ENCODE measurements at regions not wholly inside any gene's neighbourhood (a gene's known extent, or its start where the extent isn't known, plus 50 kb on each side); places are given as distances from the start of the nearest gene placed in this dataset.

- H3K27ac ChIP-seq = no peak overlapping the region
- TF ChIP-seq CTCF (conservative IDR thresholded peaks at IDR 0.05) (no peak), ZFX (IDR thresholded peaks at IDR 0.05) (no peak)
These were observed 188.4 kb downstream of the SLC7A11 start for GRCh38 chr4:138053641-138054301.

DNA sequence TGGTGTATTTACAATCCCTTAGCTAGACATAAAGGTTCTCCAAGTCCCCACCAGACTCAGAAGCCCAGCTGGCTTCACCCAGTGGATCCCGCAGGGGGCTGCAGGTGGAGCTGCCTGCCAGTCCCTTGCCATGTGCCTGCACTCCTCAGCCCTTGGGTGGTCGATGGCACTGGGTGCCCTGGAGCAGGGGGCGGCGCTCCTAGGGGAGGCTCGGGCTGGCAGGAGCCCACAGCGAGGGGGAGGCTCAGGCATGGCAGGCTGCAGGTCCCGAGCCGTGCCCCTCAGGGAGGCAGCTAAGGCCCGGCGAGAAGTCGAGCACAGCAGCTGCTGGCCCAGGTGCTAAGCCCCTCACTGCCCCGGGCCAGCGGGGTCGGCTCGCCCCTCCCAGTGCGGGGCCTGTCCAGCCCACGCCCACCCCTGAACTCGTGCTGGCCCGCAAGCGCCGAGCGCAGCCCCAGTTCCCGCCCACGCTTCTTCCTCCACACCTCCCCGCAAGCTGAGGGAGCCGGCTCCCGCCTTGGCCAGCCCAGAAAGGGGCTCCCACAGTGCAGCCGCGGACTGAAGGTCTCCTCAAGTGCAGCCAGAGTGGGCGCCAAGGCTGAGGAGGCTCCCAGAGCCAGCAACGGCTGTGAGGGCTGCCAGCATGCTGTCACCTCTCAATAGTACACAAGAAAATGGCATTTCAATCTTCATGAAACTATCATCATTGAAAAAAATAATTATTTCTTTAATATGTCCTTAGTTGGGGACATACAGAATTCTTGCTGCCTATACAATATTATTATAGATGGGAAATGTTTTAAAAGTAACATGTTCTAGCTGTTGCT is 189.1 kb downstream of the SLC7A11 start:
- H3K27ac ChIP-seq = no peak overlapping the region
- TF ChIP-seq CTCF (conservative IDR thresholded peaks at IDR 0.05) (no peak), ZFX (IDR thresholded peaks at IDR 0.05) (no peak)

DNA sequence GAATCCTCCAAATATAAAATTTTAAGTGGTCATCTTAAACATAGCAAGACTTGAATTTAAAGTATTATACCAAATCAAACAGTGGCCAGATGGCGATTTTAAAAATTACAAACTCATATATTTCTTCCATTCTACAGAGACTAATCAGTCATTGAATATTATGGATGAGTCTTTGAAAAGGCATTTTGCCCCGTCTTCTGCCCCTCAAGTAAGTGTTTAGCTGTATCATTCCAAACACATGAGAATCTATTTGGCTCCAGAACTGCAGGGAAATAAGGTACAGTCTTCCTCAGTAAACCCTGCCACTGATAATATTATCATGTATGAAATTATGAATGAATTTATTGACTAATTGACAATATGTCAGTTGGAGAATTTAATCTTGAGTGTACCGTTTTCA is 191.0 kb downstream of the SLC7A11 start:
- no peak for TF ChIP-seq CTCF (conservative IDR thresholded peaks at IDR 0.05)
- TF ChIP-seq ZFX (IDR thresholded peaks at IDR 0.05) = no peak
- no peak overlapping the region for H3K27ac ChIP-seq

GRCh38 chr4:138050601-138051000 is 191.5 kb downstream of the SLC7A11 start:
- TF ChIP-seq ZFX (IDR thresholded peaks at IDR 0.05) (no peak), CTCF (conservative IDR thresholded peaks at IDR 0.05) (no peak)
- no peak overlapping the region for H3K27ac ChIP-seq

- H3K27ac ChIP-seq = no peak overlapping the region
- TF ChIP-seq CTCF (conservative IDR thresholded peaks at IDR 0.05) (no peak), ZFX (IDR thresholded peaks at IDR 0.05) (no peak)
These were observed 192.8 kb downstream of the SLC7A11 start for GRCh38 chr4:138049355-138049754.

GRCh38 chr4:138047290-138047689 is 194.9 kb downstream of the SLC7A11 start:
- no peak overlapping the region for H3K27ac ChIP-seq
- no peak for TF ChIP-seq CTCF (conservative IDR thresholded peaks at IDR 0.05)
- no peak for TF ChIP-seq ZFX (IDR thresholded peaks at IDR 0.05)

GRCh38 chr4:138045036-138045435 is 197.1 kb downstream of the SLC7A11 start:
- no peak for TF ChIP-seq ZFX (IDR thresholded peaks at IDR 0.05)
- no peak for TF ChIP-seq CTCF (conservative IDR thresholded peaks at IDR 0.05)

More at GRCh38 chr4:138045036-138045435, 197.1 kb downstream of the SLC7A11 start:
- no peak overlapping the region for H3K27ac ChIP-seq
